Upper lobe of right lung (tissue), 1 donor: ENCODE measurements at regions not wholly inside any gene's neighbourhood (a gene's known extent, or its start where the extent isn't known, plus 50 kb on each side); places are given as distances from the start of the nearest gene placed in this dataset.

Experiments
- ATAC-seq: fragments of 200-7000 bp; cut with Tn5 transposase; one replicate; pipeline ENCODE4 v1.9.1; 2020; ENCODE audit warnings: mild to moderate bottlenecking, moderate library complexity
- DNase-seq: peaks from one replicate; pipeline ENCODE4 v3.0.0-alpha.2; 2020
- H3K27ac ChIP-seq: fragments of 200-600 bp; one replicate; pipeline ENCODE4 v1.8.0; 2022
- H3K27me3 ChIP-seq: fragments of 200-600 bp; one replicate; pipeline ENCODE4 v1.8.0; 2022; ENCODE audit warnings: mild to moderate bottlenecking
- H3K36me3 ChIP-seq: fragments of 200-600 bp; one replicate; pipeline ENCODE4 v1.8.0; 2022
- H3K4me1 ChIP-seq: fragments of 200-600 bp; one replicate; pipeline ENCODE4 v1.8.0; 2022
- H3K4me3 ChIP-seq: fragments of 200-600 bp; one replicate; pipeline ENCODE4 v1.8.0; 2022; ENCODE audit warnings: mild to moderate bottlenecking
- H3K9me3 ChIP-seq: fragments of 200-600 bp; one replicate; pipeline ENCODE4 v1.8.0; 2022
- intact Hi-C: fragments of 100-400 bp; cut with DNase I; formaldehyde crosslinking; loops from one replicate; pipeline ENCODE4 v1.11.0; 2022
- TF ChIP-seq, protein P1 (sequence below): fragments of 200-600 bp; IDR thresholded peaks from one replicate; pipeline ENCODE4 v1.8.0; 2022; ENCODE audit warnings: antibody characterized with exemption
- donor health status: DM: no; HTN: yes; CAD: no; lungs with severe emphysema.

DNA sequence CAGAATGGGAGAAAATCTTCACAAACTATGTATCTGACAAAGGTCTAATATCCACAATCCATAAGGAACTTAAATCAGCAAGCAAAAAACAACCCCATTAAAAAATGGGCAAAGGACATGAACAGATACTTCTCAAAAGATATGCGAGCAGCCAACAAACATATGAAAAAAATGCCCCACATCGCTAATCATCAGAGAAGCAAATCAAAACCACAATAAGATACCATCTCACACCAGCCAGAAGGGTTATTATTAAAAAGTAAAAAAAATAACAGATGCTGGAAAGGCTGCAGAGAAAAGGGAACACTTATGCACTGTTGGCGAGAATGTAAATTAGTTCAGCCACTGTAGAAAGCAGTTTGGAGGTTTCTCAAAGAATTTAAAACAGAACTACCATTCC, 80.2 kb upstream of the ATP11B start:
- DNase-seq = no peak
- TF ChIP-seq, protein P1, sequence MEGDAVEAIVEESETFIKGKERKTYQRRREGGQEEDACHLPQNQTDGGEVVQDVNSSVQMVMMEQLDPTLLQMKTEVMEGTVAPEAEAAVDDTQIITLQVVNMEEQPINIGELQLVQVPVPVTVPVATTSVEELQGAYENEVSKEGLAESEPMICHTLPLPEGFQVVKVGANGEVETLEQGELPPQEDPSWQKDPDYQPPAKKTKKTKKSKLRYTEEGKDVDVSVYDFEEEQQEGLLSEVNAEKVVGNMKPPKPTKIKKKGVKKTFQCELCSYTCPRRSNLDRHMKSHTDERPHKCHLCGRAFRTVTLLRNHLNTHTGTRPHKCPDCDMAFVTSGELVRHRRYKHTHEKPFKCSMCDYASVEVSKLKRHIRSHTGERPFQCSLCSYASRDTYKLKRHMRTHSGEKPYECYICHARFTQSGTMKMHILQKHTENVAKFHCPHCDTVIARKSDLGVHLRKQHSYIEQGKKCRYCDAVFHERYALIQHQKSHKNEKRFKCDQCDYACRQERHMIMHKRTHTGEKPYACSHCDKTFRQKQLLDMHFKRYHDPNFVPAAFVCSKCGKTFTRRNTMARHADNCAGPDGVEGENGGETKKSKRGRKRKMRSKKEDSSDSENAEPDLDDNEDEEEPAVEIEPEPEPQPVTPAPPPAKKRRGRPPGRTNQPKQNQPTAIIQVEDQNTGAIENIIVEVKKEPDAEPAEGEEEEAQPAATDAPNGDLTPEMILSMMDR = no peak
- Histone ChIP-seq H3K4me3 (no peak overlapping the region), H3K4me1 (no peaks in the 10 kb centered on the region), H3K27me3 (no peaks in the 10 kb centered on the region), H3K36me3 (no peaks in the 10 kb centered on the region), H3K9me3 (no peaks in the 10 kb centered on the region), H3K27ac (no peak overlapping the region)
- ATAC-seq = no peak
- intact Hi-C loops = loop anchor here (5.0 kb wide), 1 partner anchor 124 kb away; no protein-coding TSS in a partner anchor

DNA sequence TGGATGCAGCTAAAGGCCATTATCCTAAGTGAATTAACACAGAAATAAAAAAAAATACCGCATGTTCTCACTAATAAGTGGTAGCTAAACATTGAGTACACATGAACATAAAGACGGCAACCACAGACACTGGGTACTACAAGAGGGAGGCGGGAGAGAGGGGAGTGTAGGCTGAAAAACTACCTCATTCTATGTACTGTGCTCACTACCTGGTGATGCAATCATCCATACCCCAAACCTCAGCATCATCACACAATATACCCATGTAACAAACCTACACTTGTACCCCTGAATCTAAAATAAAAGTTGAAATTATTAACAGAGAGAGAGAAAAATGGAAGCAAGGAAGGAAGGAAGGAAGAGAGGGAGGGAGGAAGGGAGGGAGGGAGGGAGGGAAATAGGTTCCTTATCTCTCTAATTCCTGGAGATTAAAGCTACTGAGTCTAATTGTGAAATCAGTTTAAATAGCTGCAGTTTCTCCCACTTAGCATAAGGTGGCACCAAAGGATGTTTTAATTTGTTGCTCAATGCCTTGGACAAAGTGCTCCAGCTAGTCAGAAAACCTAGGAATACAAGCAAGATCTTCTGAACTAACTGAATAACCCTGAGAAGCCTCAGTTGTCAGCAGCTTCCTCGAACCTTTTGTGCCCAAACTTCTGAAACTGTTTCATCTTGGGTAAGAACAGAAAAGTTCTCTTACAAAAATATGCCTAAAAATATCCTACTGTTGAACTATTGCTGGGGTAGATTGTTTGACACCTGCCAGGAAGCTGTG, 79.4 kb upstream of the ATP11B start:
- H3K4me1 ChIP-seq = no peaks in the 10 kb centered on the region
- intact Hi-C loops = loop anchor here (5.0 kb wide), 1 partner anchor 123 kb away; no protein-coding TSS in a partner anchor
- H3K27me3 ChIP-seq = no peaks in the 10 kb centered on the region
- H3K36me3 ChIP-seq = no peaks in the 10 kb centered on the region
- no peaks in the 10 kb centered on the region for H3K9me3 ChIP-seq
- ATAC-seq (peak; percentile 85), DNase-seq (no peak)
- no peak overlapping the region for H3K4me3 ChIP-seq
- no peak overlapping the region for H3K27ac ChIP-seq
- TF ChIP-seq, protein P1 = peak; percentile 63

DNA sequence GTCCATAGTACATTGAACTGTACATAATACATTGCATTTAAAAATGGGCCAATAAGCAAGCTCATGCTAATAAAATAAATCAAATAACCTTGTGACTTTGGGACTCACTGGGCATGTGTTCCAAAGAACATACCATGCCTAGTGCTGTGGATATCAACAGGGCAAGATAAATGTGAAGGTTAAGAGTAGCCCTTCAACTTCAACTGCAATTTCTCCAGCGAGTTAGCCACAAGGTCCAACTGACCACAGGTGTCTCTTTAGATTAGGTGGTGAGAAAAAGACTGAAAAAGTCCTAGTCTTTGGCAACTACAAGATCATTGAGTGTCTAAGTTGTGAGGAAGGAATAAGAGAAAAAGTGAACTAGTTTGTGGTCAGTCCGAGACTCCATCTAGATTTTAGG, 78.3 kb upstream of the ATP11B start:
- Histone ChIP-seq H3K4me1 (no peaks in the 10 kb centered on the region), H3K9me3 (no peaks in the 10 kb centered on the region), H3K4me3 (no peak overlapping the region), H3K36me3 (no peaks in the 10 kb centered on the region), H3K27me3 (no peaks in the 10 kb centered on the region), H3K27ac (no peak overlapping the region)
- DNase-seq = no peak
- TF ChIP-seq, protein P1 = no peak
- no peak for ATAC-seq
- intact Hi-C loops = no loop called here

DNA sequence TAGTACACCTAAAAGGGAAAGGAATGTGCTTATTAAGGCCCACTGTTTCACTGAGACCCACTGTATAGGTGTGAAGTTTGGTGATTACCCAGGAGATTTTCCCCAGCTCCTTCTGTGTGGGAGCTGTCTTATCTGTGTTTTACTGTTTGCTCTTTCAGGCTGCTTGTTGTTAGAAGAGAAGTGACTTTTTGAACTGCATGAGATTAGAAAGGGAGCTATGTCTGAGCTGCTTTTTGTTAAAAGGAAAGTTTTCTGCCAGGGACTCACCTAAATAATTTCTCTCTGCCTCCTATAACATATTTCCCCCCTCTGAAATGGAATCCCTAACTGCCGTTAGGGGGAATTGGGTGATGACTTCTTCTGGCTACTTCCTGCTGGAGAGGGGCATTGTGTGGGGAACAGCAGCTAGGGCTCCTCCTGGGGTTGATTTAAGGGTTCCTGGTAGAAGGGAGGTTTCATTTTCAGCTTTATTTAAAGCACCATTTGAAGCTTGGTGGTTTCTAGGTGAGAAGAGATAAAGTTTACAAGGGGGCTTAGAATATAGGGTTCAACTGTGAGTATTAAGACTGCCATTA, 77.1 kb upstream of the ATP11B start:
- H3K9me3 ChIP-seq = no peaks in the 10 kb centered on the region
- no peaks in the 10 kb centered on the region for H3K4me1 ChIP-seq
- no peak overlapping the region for H3K27ac ChIP-seq
- intact Hi-C loops = no loop called here
- no peaks in the 10 kb centered on the region for H3K27me3 ChIP-seq
- no peak overlapping the region for H3K4me3 ChIP-seq
- ATAC-seq (no peak), DNase-seq (no peak)
- TF ChIP-seq, protein P1 = no peak
- no peaks in the 10 kb centered on the region for H3K36me3 ChIP-seq

DNA sequence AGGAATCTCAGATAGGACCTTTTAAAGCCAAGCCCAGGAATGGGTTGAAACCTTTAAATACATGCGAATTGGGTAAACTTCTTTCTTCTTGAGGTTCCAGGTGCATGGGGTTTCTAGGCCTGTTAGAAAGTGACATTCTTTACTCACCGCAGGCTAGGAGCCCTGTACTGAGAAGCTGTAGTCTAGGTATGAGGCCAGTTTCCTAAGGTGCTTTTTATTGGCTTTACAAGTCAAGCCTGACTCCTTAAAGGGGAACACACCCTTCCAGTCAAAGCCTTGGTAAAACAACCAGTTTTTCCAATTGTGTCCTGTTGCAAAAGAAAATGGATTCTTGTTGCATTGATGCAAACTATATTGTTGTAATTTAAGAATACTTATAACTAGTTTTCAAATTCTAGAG, 76.1 kb upstream of the ATP11B start:
- Histone ChIP-seq H3K27me3 (no peaks in the 10 kb centered on the region), H3K4me1 (no peaks in the 10 kb centered on the region), H3K27ac (no peak overlapping the region), H3K36me3 (no peaks in the 10 kb centered on the region), H3K4me3 (no peak overlapping the region), H3K9me3 (no peaks in the 10 kb centered on the region)
- intact Hi-C loops = no loop called here
- TF ChIP-seq, protein P1 = no peak
- DNase-seq (no peak), ATAC-seq (peak; percentile 78)
